CD4-positive, alpha-beta T cell treated with Interleukin-15 for 4 hours (primary cell): ENCODE measurements at regions not wholly inside any gene's neighbourhood (a gene's known extent, or its start where the extent isn't known, plus 50 kb on each side); places are given as distances from the start of the nearest gene placed in this dataset.
A peak's percentile ranks its signal among the peaks of the same experiment; 100 is the strongest.
"Not testable (repeated sequence)": the region's sequence is repeated elsewhere in the genome, so short reads cannot be mapped to it uniquely, and the experiment has no call there.

Experiments used
- DNase-seq: peaks from one replicate; pipeline ENCODE4 v3.0.0-alpha.2; 2020; ENCODE audit warnings: low spot score

GRCh38 chr7:21318916-21319270 is 109.0 kb upstream of the SP4 start:
- DNase-seq: no peak

- DNase-seq: no peak
Measured at GRCh38 chr7:21326241-21326640, 101.6 kb upstream of the SP4 start.

GRCh38 chr7:21326921-21327320 is 101.0 kb upstream of the SP4 start:
- no peak for DNase-seq

GRCh38 chr7:21327422-21328409 is 100.2 kb upstream of the SP4 start:
- DNase-seq: no peak

- DNase-seq: no peak
Measured at GRCh38 chr7:21330462-21331178, 97.3 kb upstream of the SP4 start.

GRCh38 chr7:21334906-21335305 is 93.0 kb upstream of the SP4 start:
- DNase-seq: no peak

GRCh38 chr7:21336743-21337142 is 91.1 kb upstream of the SP4 start:
- no peak for DNase-seq

GRCh38 chr7:21338728-21339164 is 89.1 kb upstream of the SP4 start:
- peak; percentile 89 for DNase-seq

- DNase-seq: not testable (repeated sequence)
Measured at GRCh38 chr7:21344900-21345299, 83.0 kb upstream of the SP4 start.

GRCh38 chr7:21345361-21345760 is 82.5 kb upstream of the SP4 start:
- no peak for DNase-seq

GRCh38 chr7:21346297-21346696 is 81.6 kb upstream of the SP4 start:
- DNase-seq: no peak

- peak; percentile 70 for DNase-seq
Measured at GRCh38 chr7:21352540-21353387, 75.1 kb upstream of the SP4 start.

GRCh38 chr7:21353388-21353780 is 74.5 kb upstream of the SP4 start:
- DNase-seq: no peak

GRCh38 chr7:21354284-21354683 is 73.6 kb upstream of the SP4 start:
- DNase-seq: no peak

GRCh38 chr7:21355406-21355874 is 72.4 kb upstream of the SP4 start:
- DNase-seq: peak; percentile 75

GRCh38 chr7:21356616-21357015 is 71.3 kb upstream of the SP4 start:
- no peak for DNase-seq

- DNase-seq: no peak
Measured at GRCh38 chr7:21357151-21358097, 70.5 kb upstream of the SP4 start.

GRCh38 chr7:21358648-21359047 is 69.2 kb upstream of the SP4 start:
- no peak for DNase-seq

GRCh38 chr7:21359163-21359562 is 68.7 kb upstream of the SP4 start:
- no peak for DNase-seq

- no peak for DNase-seq
Measured at GRCh38 chr7:21361413-21362125, 66.3 kb upstream of the SP4 start.
